GM19025 (cell line): ENCODE measurements at regions not wholly inside any gene's neighbourhood (a gene's known extent, or its start where the extent isn't known, plus 50 kb on each side); places are given as distances from the start of the nearest gene placed in this dataset.
"Not testable (repeated sequence)": the region's sequence is repeated elsewhere in the genome, so short reads cannot be mapped to it uniquely, and the experiment has no call there.

Experiments
- ATAC-seq: cut with Tn5 transposase; IDR thresholded peaks from one replicate; pipeline ENCODE4 v1.9.1; 2021; ENCODE audit warnings: mild to moderate bottlenecking, low read depth, moderate library complexity; ENCODE audit not compliant: unreplicated experiment

DNA sequence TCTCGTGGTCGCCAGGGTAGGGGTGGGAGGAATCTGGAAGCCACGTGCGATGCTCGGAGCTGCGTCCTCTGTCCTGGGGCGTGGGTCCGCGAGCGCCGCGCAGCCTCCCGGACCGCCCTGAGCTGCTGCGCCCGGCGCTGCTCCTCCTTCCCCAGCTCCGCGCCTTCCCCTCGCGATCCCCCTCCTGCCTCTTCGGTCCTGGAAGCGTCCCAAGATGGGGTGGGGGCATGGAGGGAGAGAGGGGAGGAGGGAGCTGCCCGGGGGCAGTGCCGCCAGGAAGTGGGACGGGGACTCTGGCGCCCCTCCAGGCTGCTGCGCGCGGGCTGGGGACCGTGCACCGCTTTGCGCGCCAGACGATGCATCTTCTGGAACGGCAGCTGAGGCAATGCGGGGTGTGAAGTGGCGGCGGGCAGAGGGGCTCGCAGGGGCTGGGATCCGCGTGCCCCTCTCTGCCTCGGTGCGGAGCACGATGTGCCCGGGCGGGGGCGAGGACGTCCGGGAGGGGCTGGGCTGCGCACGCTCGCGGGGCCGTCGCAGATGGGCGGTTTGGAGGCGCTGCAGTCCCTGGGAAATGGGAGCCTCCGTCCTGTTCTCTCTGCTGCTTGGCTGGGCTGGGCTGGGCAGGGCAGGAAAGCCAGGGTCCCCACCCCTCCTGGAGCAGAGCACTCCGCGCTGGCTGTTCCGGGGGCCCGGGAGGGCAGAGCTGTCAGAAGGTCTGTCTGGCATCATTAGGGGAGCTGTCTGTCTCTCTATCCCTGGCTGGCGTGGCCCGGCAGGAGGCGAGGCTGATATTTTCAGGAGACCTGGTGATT is 388.0 kb downstream of the SEC14L1 start:
- ATAC-seq = no peak

DNA sequence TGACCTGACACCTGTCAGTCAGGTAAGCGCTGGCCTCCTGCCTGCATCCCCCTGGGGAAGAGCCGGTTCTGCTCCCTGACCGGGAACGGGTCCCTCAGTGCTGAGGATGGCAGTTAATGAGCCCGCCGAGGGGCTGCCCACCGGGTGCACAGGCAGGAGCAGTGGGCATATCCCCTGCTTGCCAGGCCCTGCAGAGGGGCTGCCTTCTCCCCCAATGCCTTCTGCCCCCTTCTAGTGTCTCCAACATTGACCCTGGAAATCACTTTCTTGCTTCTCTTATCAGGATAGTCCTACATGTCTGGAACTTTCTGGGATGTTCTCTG is 388.5 kb downstream of the SEC14L1 start:
- no peak for ATAC-seq

DNA sequence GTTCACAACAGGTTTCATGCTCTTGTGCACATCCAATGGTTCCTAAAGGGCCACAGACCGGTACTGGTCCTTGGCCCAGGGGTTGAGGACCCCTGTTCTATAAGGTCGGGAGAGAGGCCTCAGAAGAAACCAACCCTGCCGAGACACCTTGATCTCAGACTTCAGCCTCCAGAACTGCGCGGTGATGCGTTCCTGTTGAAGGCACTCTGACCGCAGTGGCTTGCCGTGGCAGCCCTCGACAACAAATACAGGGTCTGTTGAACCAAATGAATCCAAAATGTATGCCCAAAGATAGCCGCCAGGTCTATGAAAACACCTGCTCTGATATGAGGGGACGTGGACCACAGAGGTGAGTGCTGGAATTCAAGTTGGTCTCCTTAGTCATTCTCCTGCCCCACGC is 389.8 kb downstream of the SEC14L1 start:
- no peak for ATAC-seq

DNA sequence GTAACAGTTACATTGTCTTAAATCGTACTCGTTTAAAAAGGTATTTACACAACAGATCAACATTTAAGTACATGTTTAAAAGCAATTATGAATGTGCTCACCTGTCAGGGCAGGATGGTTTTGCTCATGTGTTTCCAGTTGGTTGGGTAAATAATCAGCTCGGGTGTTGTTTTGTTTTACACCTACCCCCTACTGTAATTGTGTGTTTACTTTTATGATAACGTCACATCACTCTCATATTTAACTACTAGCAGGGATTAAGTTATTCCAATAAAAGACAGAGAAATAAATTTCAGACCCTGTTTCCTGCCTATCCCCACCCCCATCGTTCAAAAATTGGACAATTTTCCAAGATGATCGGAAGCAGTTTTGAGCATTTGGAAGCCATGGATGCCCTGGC is 390.2 kb downstream of the SEC14L1 start:
- no peak for ATAC-seq

GRCh38 chr17:77531641-77532040 is 390.9 kb downstream of the SEC14L1 start:
- ATAC-seq = no peak

DNA sequence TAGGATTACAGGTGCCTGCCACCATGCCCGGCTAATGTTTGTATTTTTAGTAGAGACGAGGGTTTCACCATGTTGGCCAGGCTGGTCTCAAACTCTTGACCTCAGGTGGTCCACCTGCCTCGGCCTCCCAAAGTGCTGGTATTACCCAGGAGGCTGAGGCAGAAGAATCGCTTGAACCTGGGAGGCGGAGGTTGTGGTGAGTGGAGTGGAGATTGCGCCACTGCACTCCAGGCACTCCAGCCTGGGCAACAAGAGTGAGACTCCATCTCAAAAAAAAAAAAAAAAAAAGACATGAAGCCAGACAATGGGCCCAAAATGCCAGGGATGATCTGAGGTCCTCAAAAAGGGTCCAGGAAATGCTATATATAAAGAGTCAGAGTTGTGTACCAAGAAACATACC is 392.9 kb downstream of the SEC14L1 start:
- ATAC-seq = not testable (repeated sequence)

DNA sequence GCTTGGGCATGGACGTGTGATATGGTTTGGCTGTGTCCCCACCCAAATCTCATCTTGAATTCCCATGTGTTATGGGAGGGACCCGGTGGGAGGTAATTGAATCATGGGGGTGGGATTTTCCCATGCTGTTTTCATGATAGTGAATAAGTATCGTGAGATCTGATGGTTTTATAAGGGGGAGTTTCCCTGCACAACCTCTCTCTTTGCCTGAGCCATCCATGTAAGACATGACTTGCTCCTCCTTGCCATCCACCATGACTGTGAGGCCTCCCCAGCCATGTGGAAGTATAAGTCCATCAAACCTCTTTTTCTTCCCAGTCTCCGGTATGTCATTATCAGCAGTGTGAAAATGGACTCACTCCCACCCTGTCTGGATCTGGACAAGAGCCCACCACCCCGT is 393.4 kb downstream of the SEC14L1 start:
- ATAC-seq = no peak

DNA sequence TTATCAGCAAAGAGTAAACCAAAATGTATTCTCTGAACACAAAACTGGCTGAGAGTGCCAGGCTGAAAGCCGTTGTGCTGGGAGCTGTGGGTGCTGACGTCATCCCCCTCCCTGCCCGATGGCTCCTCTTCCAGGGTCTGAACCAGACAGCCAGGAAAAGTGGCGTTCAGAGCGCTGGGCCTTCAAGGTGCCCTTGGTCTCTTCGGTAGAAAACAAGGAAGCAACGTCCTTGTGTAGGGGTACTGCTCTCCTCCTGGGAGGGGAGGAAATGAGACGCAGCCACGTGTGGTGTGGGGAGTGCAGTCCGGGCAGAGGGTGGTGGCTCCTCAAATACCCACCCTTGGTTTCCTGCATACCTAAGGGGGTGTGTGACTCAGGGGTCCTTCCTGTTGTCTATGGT is 394.7 kb downstream of the SEC14L1 start:
- no peak for ATAC-seq

- ATAC-seq = no peak
These were observed 395.1 kb downstream of the SEC14L1 start for GRCh38 chr17:77535892-77536291.

DNA sequence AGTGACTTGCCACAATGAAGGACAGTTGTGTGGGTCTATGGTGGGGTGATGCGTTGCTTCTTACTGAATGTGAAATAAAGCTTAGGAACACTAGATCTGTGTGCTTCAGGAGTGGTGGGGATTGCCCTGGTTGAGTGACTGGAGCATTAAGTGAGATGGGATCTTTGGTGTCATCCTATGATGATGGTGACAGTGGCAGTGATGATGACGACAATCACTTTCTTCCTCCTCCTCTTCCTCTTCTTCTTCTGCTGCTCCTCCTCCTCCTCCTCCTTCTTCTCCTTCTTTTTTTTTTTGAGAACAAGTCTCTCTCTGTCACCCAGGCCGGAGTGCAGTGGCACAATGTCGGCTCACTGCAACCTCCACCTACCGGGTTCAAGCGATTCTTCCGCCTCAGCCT is 396.8 kb downstream of the SEC14L1 start:
- ATAC-seq = no peak

- ATAC-seq = no peak
These were observed 399.8 kb downstream of the SEC14L1 start for GRCh38 chr17:77540531-77540930.

DNA sequence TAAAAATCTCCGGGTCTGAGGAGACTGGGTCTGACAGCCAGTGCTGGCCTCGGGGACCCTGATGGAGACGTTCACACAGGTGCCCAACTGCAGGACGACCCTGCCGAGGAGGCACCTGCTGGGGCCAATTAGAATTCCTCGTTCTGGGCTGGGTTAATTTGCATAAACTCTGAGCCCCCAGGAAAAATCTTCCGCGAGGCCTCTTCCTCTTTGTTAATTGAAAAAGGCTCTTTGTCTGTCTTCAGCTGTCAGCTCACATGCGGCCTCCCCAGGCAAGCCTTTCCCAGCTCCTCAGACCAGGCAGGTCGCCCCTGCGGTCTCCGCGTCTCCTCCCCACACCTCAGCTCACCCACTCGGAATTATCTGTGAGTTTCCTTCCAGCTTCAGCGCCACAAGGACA is 400.2 kb downstream of the SEC14L1 start:
- ATAC-seq = no peak

- no peak for ATAC-seq
These were observed 401.2 kb downstream of the SEC14L1 start for GRCh38 chr17:77542011-77542410.

DNA sequence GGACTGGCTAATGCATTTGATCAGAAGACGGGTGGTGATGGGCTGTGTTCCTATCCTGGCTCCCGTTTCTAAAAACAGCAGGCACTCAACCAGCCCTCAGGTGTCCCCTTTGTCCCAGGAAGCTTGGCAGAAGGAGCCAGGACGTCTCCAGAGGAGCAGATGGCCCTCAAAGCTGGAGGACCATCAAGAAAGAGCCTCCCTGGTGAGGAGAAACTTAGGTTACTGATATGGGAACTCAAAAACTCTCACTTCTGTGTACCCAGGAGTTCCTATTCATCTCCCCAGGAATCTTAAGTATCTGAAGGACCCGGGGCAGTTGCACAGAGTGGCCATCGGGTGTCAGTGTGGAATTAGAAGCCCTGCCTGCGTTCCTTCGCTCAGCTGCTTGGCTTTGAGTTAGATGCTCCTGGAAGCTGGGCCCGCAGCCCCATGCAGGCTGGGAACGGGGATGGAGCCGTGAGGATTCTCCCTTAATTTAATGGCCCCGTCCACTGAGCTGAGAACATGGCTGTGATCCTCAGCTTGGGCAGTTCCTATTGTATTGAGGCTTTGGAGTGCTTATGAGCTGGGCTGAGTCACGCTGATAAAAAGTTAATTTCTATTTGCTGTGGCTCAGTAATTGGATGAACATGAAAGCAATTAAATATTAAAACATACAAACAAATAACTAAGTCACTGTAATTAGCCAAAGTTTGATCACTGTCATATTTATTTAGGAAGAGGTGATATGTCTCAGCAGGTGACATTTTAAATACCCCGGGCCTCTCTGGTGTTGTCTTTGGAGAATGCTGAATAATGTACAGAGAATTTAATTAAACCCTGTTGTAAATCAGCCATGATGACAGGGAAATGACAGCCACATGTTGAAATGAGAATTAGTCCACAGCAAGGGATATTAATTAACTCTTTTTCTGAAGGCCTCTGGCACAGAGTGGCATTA is 402.1 kb downstream of the SEC14L1 start:
- no peak for ATAC-seq

GRCh38 chr17:77543801-77544200 is 403.0 kb downstream of the SEC14L1 start:
- no peak for ATAC-seq

DNA sequence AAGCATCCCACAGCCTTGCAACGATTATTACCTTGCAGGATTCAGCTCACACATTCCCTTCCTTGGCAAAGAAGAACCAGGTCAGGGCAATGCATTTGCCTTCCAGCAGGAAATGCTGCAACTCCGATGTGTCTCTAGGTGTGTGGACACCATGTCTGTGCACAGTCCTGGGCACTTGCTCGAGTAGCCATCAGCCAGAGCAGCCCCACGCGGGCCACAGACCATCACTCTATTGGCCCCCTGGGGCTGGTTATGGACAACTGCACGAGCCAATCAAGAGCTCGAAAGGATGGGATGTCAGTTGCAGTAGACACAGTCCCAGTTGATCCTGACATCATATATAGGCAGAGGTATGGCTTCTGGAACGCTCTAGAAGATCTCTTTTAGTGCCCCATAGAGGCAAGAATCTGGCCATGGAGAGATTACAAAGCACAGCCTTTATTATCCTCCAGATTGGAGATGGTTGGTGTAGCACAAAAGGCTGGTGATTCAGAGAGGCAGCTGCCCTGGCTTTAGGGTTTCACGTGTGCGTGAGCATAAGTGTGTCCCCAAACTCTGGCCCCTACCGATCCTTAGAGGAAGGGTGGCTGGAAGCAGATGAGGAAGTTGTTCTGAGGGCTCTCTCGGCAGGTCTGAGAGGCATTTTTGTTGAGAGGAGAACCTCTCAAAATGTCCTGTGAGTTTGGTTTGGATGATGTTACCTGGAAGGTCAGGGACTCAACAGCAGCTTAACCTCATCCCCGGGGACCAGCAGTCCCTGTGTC is 403.8 kb downstream of the SEC14L1 start:
- ATAC-seq = no peak

DNA sequence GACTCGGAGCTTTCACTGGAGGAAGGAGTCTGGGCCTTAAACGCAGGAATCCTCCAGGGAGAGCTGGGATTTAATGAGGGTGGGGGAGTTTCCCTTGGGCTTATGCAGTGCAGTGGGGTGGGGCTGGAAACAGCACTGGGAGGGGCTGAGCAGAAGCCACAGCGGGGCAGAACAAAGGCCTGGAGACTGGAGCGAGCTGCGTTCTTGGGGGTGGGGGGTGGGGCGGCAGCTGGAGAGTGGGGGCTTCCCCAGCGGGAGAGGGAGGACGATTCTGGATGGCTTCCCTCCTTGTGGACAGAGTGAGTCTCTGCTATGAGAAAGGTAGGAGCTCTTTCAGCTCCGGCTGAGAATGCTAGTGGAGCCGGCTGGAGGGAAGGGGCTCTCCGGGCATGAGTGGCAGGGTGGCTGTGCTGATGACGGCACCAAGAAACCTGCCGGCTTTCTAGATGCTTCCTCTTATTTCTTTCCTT is 406.0 kb downstream of the SEC14L1 start:
- no peak for ATAC-seq

DNA sequence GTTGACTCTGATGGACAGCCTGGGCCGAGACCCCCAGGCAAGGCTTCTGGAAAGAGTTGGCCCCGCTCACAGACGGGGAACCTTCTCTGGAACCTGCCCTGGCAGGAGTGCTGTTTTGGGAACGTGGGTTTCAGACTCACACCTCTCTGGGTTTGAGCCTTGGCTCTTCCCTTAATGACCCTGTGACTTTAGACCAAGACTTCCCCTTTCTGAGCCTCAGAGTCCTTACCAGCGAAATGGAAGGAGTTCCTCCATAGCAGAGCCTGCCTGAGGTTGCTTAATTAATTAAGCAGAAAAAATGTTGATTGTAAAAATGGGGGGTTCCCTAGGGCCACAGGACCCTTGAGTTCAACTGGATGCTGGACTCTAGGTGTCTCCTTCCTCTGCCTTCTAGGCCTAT is 408.2 kb downstream of the SEC14L1 start:
- ATAC-seq = no peak

DNA sequence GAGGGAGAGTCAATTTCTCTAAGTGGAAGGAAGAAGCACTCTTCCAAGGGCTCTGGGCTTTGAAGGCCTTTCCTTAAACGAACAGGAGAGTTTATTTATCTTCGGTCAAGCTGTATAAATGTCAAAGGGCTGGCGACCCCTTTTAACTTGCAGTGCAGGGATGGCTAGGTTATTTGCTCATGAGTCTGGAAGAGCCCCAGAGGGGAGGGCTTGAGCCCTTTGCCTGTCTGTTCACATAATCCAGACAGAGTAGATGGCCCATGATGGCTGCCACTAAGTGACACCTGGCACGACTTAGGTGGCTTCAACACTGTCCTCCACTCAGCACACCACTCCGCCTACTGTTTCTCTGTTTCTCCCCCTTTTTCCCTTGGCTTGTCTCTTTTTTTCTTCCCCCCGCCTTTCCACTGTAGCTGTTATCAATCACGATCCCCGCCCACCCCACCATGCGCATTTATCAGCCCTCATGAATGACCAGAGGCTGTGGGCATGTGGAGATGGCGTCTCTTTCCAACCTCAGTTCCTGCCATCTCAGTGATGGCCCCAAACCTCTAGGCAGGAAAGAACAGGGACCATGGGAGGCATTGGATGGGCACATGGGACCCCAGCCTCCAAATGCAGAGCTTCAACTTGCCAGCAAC is 408.7 kb upstream of the TNRC6C start:
- ATAC-seq = no peak

- ATAC-seq = no peak
These were observed 404.9 kb upstream of the TNRC6C start for GRCh38 chr17:77553459-77554066.
